HK-2 (cell line): ENCODE measurements at regions not wholly inside any gene's neighbourhood (a gene's known extent, or its start where the extent isn't known, plus 50 kb on each side); places are given as distances from the start of the nearest gene placed in this dataset.
"Not testable (repeated sequence)": the region's sequence is repeated elsewhere in the genome, so short reads cannot be mapped to it uniquely, and the experiment has no call there.

Source experiments
- DNase-seq: peaks from one replicate; pipeline ENCODE4 v3.0.0-alpha.2; 2018; ENCODE audit not compliant: unreplicated experiment

DNA sequence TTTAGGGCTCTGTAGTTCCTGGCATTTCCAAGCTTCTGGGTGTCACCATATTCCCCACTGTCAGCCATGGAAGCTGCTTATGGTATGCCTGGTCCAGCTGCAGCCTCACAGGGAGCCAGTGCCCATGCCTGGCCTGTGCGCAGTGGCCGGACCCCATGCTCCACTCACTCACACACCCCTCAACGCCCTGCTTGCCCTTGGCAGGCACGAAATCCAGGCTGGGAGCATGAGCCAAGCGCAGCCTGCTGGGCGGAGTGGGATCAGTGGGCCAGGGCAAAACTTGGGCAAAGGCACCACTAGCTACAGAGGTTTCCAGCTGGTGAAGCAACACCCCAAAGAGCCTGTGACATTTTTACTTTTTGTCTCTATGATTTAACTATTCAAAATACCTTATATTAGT lies 520.4 kb downstream of the RWDD3 start:
- DNase-seq: no peak

GRCh38 chr1:95766036-95766435 lies 532.0 kb downstream of the RWDD3 start:
- no peak for DNase-seq

DNA sequence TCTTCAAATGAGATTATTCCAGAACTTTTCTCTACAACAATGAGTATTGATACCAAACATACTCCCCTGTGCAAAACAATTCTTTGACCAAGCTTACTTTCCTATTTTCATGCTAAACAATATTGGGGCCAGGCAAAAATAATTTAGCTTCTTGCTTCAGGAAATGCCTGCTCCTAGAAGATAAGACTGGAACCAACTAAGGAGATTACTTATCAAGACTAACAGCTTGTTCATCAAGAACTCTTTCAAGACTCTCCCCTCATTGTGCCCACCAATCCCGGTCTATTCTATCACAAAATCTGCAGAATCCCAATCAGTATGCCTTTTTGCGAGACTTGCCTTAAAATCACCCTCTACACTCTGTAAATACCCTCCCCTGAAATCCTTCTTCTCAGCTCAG lies 536.6 kb downstream of the RWDD3 start:
- no peak for DNase-seq

- DNase-seq: no peak
Measured at GRCh38 chr1:95778217-95778616, 544.2 kb downstream of the RWDD3 start.

- no peak for DNase-seq
Measured at GRCh38 chr1:95780836-95781235, 546.8 kb downstream of the RWDD3 start.

- DNase-seq: no peak
Measured at GRCh38 chr1:95790136-95790535, 556.1 kb downstream of the RWDD3 start.

- no peak for DNase-seq
Measured at GRCh38 chr1:95793893-95794292, 559.9 kb downstream of the RWDD3 start.

GRCh38 chr1:95797761-95798160 lies 563.8 kb downstream of the RWDD3 start:
- not testable (repeated sequence) for DNase-seq

GRCh38 chr1:95806171-95806570 lies 572.2 kb downstream of the RWDD3 start:
- DNase-seq: no peak

GRCh38 chr1:95809391-95809790 lies 575.4 kb downstream of the RWDD3 start:
- no peak for DNase-seq

GRCh38 chr1:95815511-95815910 lies 581.5 kb downstream of the RWDD3 start:
- no peak for DNase-seq

GRCh38 chr1:95829556-95829955 lies 595.5 kb downstream of the RWDD3 start:
- DNase-seq: no peak

DNA sequence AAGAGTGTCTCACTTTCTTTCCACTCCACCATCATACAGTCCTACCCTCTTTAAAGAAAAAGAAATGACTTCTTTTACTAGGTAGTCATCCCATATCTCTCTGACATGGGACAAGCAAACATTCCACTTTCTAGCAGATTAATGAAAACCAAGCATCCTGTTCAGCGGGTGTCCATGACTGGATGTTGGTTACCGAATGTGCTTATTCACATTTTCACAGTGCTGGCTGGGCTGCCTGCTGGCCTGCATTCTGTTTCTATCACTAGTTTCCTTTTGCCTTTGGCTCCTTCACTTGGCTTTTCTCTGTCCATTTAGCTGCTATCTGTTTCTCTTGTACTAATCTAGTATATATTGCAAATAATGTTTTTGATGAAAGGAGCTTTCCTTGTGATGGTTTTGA lies 598.4 kb downstream of the RWDD3 start:
- no peak for DNase-seq

GRCh38 chr1:95849439-95849838 lies 615.4 kb downstream of the RWDD3 start:
- DNase-seq: no peak

GRCh38 chr1:95850165-95850649 lies 616.2 kb downstream of the RWDD3 start:
- DNase-seq: no peak

GRCh38 chr1:95850763-95851162 lies 616.8 kb downstream of the RWDD3 start:
- no peak for DNase-seq

- no peak for DNase-seq
Measured at GRCh38 chr1:95852483-95853070, 618.6 kb downstream of the RWDD3 start.

DNA sequence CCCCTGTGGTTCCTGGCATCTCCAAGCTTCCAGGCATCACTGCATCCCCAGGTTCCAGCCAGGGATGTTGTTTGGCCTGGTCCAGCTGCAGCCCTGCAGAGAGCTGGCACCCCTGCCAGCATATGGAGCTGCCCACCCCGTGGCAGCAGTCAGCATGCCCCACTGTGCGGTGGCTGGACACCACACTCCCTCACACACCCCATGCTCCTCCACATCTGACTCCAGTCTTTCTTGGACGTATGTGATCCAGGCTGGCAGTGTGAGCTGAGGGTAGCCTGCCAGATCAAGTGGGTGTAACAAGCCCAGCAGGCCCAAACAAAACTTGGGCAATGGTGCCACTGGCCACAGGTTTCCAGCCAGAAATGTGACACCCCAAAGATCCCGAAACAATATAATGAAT lies 620.4 kb downstream of the RWDD3 start:
- no peak for DNase-seq

DNA sequence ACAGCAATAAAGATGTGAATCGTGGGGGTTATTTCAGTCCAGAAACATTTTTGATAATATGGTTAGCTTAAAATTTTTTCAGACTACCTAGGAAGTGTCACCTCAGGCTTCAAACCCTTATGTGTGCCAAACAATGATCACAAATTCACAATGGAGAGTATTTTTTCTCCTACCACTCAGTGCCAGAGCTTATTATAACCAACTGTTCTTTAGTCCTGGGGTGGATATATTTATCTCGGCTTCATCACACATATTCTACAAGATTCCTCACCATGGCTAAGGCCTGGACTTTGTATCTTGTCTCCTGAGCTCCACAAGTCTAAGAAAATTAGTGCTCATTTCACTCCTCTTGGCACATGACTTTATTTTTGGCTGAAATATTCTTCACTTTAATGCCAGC lies 629.1 kb downstream of the RWDD3 start:
- no peak for DNase-seq

GRCh38 chr1:95865769-95866168 lies 631.8 kb downstream of the RWDD3 start:
- no peak for DNase-seq

GRCh38 chr1:95876276-95876675 lies 642.3 kb downstream of the RWDD3 start:
- DNase-seq: no peak

GRCh38 chr1:95879498-95880050 lies 645.6 kb downstream of the RWDD3 start:
- DNase-seq: no peak

GRCh38 chr1:95888941-95889390 lies 655.0 kb downstream of the RWDD3 start:
- no peak for DNase-seq

- no peak for DNase-seq
Measured at GRCh38 chr1:95889400-95889799, 655.4 kb downstream of the RWDD3 start.
